Astrocyte (in vitro differentiated cells and primary cell): ENCODE measurements at regions not wholly inside any gene's neighbourhood (a gene's known extent, or its start where the extent isn't known, plus 50 kb on each side); places are given as distances from the start of the nearest gene placed in this dataset.

Experiments
- EZH2 ChIP-seq: IDR thresholded peaks from 2 replicates; pipeline ENCODE4 v1.6.1; 2012; ENCODE audit warnings: mild to moderate bottlenecking, low read length, inconsistent platforms; ENCODE audit not compliant: insufficient read depth
- TF ChIP-seq, protein P1 (sequence below): IDR thresholded peaks from 2 replicates; pipeline ENCODE4 v1.5.1; 2011; ENCODE audit warnings: low read depth, mild to moderate bottlenecking, inconsistent platforms, low read length, moderate library complexity; ENCODE audit not compliant: insufficient read depth

GRCh38 chr20:19070026-19070425 lies 142.4 kb upstream of the SLC24A3 start:
- TF ChIP-seq, protein P1, sequence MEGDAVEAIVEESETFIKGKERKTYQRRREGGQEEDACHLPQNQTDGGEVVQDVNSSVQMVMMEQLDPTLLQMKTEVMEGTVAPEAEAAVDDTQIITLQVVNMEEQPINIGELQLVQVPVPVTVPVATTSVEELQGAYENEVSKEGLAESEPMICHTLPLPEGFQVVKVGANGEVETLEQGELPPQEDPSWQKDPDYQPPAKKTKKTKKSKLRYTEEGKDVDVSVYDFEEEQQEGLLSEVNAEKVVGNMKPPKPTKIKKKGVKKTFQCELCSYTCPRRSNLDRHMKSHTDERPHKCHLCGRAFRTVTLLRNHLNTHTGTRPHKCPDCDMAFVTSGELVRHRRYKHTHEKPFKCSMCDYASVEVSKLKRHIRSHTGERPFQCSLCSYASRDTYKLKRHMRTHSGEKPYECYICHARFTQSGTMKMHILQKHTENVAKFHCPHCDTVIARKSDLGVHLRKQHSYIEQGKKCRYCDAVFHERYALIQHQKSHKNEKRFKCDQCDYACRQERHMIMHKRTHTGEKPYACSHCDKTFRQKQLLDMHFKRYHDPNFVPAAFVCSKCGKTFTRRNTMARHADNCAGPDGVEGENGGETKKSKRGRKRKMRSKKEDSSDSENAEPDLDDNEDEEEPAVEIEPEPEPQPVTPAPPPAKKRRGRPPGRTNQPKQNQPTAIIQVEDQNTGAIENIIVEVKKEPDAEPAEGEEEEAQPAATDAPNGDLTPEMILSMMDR: no peak
- no peak for TF ChIP-seq EZH2
